HG02588 (cell line): ENCODE measurements at regions not wholly inside any gene's neighbourhood (a gene's known extent, or its start where the extent isn't known, plus 50 kb on each side); places are given as distances from the start of the nearest gene placed in this dataset.

Experiments used
- ATAC-seq: cut with Tn5 transposase; IDR thresholded peaks from one replicate; pipeline ENCODE4 v1.9.1; 2021; ENCODE audit warnings: mild to moderate bottlenecking, moderate library complexity; ENCODE audit not compliant: unreplicated experiment

DNA sequence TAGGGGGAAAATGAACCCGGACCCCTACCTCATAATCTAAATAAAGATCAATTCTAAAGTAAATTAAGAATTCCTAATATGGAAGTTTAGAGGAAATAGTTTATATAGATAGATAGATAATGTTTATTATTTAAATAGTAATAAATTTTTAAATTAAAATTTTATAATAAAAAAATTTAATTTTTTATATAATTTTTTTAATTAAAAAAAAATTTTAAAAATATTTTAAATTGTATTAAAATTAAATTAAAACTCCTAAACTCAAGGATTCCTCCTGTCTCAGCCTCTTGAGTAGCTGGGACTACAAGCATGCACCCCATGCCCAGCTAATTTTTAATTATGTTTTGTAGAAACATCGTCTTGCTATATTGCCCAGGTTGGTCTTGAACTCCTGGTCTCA, 186.9 kb upstream of the VRK2 start:
- no peak for ATAC-seq

DNA sequence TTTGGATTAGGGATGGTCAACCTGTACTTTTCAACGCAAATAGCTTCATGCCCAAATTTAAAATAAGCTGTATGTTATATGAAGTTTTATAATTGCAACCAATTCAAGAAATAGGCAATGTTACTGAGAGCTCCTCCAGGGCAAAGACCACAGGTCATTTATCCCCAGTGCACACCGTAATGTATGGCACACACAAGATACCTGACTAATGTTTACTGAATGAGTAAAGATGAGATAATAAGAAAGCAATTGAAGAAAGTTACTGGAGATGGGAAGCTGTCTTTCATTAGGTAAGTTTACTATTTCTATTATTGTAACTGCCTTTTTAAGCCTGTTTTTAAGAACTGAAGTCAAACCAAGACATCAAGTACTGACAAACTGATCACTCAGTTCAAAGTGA, 184.5 kb upstream of the VRK2 start:
- no peak for ATAC-seq

DNA sequence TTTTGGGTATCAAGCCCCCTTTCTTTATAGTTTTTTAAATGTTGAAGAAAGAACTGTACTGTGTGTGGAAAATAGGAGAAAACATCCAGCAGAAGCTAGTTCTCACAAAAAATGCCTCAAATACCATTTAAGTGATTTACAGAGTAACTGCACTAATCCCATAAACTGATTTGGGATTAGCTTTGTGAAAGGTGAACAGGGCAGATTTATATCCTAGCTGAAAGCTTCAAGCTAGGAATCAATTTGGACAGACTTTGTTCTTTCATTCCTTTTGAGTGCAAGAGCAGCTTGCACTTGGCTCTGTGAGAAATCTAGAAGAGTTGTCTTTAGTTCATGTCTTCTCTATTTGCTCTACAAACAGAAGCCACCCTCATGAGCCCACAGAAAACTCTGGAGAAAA, 183.9 kb upstream of the VRK2 start:
- no peak for ATAC-seq

DNA sequence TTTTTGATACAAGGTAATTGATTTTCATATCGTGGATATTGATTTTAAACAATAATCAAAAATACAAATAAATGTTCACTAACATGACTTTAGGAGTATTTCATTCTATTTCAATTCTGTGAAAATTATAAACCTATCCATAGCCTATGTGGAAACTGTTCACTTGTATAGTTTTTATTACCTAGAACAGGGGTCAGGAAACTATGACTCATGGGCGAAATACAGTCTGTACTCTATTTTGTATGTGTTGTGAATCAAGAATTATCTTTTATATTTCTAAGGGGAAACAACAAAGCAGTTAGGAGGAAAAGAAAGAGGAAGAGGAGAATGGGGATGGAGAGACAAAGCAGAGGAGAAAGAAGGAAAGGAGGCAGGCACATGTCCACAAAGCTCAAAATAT, 181.7 kb upstream of the VRK2 start:
- ATAC-seq, result no peak

DNA sequence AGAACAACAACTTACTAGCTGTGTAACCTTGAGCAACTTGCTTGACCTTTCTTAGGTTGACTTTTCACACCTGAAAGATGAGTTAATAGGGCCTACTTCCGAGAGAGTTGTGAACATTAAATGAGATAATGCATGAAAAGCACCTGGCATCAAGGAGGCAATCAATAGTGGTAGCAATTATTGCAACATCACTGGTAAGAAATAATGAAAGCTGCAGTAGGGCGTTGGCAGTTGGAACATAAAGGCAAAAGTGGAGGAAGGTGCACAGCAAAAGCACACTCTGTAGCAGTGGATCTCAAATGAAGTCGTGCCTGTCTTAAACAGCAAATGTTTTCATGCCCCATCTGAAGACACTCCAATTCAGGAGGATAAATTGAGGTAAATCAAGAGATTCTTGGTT, 178.9 kb upstream of the VRK2 start:
- no peak for ATAC-seq

DNA sequence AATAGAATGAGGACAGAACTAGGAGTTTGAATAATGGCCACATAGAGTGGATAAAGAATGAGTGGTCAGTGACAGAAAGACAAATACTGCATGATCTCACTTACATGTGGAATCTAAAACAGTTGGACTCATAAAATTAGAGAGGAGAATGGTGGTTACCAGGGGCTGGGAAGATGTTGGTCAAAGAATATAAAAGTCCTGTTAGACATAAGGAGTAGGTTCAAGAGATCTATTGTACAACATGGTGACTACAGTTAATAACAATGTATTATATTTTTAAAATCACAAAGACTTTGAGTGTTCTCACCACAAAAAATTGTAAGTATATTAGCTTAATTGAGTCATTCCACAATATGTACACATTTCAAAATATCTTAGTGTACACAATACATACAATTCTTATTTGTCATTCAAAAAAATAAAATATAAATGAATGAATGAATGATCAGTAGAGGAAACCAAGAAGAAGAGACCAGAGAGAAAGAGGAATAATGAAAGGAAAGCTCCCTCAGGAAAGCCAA, 177.9 kb upstream of the VRK2 start:
- ATAC-seq, result no peak

DNA sequence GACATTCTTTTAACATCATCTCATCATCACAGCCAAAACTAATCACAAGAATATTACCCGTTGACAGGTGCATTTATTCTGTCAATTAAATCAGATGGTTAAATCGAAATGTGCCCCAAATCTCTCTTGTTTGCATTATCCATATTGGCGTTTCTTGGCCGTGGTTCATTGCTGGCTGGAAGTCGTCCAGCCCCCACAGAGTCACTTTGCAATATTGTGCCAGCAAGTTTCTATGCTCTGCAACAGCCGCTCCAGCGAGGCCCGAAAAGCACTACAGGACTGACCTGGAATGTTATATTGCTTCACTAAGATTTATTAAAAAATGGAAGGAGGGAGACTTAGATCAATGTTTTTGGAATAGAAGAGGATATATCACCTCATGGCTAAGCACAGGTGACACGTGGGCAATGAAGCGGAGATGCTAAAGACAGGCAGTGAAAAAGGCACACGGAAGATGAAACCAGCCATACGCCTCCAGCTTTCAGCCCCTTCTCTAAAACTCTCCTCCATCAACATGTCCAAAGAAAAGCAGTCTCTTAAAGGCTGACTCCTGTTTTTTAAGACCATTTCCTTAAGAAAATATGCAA, 176.8 kb upstream of the VRK2 start:
- ATAC-seq, result no peak

DNA sequence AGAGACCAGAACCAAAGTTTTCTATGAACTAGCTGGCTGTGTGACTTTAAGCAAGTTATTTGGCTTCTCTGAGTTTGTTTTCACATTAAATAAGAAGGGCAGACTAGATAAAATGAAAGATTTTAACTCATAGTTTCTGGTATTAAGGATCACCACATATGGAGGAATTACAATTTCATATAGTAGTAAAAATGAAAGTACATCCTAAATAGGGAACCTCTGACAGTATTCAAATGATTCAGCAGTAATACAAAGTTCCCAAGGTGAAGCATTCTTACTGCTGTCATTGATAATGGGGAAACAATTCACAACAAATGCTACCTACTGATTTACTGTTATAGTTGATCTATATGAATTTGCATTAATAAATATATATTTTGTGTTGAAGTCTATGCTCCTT, 170.3 kb upstream of the VRK2 start:
- ATAC-seq, result no peak

DNA sequence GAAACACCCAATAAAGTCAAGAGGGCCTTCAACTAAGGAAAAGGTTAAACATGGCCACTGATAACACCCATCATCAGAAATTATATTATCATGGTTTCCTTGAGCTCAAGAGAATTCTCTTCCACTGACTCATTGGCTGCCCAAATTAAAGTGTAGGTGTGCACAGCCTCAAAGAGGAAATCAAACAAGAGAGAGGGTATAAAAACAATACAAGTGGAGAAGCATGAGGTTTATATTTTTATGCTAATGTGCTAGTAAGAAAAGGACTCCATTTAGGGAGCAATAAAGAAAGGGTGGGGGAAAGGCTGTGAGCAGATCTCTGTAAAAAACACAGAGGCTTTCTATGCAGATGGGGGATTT, 168.8 kb upstream of the VRK2 start:
- ATAC-seq, result no peak

DNA sequence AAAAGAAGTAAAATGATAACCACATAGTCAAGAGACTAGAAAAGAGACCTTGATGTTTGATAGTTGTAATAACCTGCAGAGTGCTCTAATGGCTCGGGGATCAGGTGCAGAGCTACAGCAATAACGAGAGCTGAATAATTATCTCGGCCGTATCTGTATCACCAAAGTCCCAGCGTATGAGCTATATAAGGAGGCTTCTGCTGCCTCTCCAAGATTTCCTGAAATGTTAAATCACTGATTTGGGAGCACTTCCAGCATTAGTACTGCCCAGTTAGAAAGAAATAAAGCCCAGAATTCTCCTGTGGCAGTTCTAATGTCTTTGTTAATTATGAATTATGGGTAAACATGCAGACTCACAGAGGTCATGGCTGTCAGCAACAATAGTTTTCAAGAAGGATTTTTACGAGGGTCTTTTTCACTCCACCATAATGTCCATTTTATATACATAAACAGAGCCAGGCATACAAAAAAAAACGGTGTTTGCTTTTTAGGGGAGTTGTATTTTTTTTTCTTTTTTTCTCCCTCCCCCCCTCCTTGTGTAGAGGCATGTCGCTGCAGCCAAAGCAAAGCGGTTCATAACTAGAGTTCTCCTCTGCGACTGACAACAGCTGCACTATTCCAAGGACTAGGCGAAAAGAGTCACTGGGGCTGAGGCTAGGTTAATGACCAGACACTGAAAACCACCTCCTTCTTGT, 168.3 kb upstream of the VRK2 start:
- ATAC-seq, result no peak

DNA sequence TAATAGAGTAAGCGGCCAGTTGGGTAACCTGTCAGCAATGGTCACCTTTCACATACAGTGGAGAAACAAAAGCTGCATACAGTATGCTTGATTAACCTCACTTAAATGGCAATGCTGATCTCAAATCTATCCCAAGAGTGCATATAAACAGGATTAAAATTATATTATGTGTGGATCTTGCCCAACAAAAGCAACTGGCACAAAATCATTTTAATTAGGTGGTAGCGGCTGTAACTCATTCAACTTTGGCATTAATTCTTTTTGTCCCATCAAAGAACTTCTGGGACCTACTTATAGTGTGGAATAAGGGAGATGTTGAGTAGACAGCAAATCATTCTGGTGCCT, 167.8 kb upstream of the VRK2 start:
- ATAC-seq, result no peak

DNA sequence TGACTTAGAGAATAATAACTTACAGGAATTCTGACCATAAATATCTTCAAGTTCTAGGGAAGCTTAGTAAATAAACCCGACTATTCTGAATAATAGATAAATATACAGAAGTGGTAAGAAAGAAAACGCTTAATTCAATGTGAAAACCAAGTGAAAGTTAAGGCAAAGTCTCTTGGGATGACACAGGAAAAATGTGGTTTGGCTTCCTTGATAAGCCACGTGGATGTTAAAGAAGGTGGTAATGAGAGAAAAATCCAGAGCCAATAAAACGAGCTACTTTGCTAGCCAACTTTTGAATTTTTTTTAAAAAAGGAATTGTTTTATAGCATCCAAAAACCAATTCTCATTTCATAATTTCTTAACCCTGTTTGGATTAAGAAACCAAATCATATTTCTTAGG, 166.2 kb upstream of the VRK2 start:
- no peak for ATAC-seq

DNA sequence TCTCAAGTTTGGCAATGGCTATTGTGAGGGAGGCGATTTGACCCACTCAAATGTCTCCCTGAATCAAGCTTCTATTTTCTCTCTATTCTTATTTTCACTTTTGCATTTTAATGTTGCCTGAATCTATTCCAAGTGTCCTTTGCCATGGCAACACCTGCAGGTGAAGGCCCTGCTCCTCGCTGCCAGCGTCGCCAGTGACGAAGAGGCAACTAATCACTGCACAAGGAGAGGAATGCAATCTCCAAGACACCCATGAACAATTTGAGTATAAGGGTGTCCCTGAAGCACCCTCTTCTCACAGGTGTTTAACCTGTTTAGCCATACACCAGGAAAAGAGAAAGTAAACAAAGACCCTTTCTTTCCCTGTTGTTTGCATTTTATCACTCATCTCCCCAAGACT, 165.6 kb upstream of the VRK2 start:
- ATAC-seq, result no peak

DNA sequence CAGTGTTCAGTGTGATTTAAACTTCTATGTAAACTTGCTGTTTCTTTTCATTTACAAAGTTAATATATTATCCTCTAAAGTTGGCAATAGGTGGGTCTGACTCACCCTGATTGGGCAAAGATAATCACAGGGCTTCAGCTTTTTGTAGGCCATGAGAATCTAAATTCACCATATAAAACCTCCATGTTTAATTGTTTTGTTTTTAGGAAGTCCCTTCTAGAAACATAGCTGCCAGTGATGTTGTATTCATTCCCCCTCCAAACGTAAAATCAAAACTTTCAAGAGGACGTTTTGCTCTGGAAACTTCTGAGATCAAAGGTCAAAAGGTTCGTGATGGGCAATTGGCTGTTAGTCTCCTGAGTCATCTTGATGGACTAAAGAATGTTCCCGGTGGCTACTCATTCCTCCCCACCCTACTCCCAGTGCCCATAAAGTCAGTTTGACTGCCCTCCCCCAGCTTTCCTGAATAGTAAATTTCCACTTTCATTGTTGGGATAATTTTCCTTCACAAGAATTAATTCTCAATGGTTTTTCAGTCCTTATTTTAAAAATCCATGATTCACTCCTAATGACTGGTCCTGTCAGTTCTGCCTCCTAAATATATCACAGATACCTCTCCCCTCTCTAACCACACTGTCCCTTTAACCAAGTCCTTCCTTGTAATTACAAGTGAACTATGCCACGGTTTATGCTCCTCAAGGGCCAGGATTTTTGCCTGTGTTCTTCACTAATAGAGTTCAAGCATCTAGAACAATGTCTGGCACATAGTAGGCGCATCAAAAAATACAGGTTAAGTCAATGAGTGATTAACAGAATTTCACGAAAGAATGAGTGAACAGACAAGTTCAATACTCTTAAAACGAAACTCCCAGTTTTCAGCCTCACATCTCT, 164.4 kb upstream of the VRK2 start:
- no peak for ATAC-seq

DNA sequence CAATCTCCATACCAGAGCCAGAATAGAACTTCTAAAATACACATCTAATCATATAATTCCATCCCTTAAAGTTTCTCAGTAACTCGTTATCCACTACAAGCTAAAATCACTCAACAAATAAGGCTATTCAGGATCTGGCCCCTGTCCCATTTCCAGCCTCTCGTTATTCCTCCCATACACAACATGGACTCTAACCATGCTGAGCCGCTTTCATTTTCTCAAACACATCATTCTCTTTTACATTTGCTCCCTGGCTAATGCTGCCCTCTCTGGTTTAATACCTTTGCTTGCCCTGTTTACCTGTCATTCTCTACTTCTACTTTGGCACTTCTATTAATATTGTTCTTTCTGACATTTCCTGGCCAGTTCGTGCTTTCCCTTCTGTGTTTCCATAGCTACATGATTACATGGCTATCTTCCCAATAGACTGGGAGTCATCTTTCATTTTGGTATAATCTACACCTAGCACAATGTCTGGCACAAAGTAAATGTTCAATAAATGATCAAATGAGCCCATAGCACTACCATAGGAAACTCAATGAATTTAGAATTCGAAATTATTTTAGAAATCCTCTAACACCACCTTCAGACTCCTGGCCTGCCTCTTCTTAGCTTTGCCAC, 163.6 kb upstream of the VRK2 start:
- no peak for ATAC-seq

DNA sequence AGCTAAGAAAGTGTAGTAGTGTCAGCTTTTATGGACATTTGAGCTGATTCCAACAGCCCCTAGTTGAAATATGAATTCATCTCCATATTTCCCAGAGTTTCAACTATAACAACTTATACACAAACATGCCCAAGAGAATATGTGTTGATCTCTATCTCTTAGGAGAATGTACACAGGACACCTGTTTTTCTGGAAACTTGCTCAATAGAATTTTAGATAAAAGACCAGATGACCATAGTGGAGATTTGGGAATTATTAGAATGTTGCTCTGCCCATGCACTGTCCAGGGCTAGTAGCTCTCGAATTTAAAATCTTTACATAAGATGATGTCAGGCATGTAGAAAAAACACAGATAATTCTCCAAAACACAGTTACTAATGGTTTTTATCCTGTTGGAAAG, 162.3 kb upstream of the VRK2 start:
- no peak for ATAC-seq

DNA sequence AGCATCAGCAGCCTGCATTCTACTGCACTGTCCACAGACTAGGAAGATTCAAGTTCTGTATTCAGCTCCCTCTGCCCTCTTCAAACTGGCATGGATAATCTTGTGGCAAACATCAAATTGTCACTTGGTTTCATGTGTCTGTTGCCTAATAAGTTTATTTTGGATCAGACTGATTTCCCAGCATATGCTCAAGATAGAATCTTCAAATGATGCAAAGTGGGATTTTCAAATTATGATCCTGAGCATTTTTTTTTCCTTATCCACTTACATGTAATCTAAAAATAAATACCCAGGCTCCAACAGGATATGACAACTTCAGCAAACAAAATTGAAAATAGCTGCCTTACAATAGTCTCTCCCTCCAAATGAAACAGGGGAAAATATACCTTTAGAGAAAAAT, 160.9 kb upstream of the VRK2 start:
- no peak for ATAC-seq

DNA sequence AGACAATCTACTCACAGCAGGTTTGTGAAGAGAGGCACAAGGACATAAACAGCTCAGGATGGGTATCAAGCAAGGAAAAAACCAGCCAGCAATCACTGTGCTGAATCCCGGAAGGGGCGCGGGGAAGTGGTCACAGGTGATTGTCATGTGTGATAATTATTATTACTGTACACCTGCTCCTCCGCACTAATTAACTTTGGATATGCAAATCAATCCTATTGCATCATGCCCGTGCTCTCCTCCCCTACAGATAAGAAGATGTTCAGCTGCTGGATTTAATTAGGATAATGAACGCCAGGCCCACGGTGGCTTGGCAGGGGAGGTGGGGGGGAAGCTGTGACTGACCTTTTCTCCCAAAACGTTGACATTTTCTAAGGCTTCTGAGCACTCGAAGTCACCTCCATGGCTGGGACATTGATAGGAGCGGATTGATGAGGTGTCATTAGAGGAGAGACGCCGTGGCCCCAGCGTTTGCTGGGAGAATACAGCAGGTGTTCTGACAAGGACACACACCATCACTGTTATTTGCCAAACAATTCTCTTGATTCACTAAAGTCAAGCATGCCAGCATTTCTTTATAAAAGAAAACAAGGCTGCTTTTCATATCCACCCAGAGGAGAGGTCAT, 160.3 kb upstream of the VRK2 start:
- ATAC-seq, result no peak

DNA sequence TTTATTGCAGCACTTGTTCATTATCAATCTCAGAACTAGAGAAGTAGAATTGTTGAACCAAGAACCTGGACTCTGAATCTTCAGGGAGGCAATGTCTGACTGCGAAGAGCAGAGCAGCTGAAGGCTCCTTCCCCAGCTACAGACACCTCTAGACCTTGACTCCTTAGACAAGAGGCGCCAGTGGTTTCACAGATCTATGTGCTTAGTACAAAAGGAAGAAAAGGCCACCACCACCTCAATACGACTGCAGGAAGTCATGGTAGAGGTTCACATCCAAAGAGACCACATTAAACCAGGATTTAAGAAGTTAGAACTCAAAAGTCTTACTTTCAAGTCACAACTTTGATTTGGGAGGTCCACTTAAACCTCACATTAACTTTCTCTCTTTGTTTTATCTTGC, 158.1 kb upstream of the VRK2 start:
- no peak for ATAC-seq

DNA sequence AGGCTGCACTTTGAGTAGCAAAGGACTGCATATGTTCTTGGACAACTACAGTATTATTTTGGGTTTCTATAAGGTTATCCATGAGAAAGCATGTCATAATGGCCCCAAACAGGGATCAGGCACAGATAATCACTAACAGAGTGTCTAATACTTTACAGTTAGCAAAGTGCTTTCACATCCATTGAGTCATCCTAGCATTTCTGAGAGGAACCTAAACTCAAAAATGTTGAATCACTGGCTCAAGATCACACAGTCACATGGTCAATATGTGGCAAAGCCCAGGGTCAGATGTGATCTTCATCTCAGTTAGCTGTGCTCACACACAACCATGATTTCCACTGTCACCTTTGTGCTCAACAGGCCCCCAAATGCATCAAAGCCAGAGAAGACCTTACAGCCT, 156.1 kb upstream of the VRK2 start:
- peak; percentile 44 for ATAC-seq

DNA sequence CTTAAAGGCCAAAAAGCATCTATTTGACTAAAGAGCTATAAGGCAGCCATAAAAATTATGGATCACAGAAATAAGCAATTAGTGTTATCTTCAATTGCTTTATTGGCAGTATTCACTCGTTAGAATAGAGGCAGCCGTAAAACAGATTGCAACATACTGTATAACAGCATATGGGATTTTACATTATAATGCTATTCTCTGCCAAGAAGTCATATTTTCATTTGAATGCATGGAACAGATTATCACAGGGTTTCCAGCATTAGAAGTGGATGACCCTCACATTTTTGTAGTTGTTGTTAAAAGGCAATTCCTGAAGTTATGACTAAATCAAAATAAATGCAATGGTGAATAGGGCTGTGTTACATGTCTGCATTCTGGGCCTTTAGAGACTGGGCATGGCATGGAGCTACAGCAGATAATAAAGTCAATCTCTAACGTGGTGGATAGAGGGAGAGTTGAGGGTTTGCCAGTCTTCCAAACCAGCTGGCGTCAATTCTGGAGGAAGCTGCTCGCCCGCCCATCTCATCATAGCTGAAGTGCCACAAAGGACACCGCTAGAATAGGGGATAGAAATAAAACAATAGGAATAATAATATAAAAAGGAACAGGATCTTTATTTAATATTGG, 155.4 kb upstream of the VRK2 start:
- no peak for ATAC-seq
